B cell (primary cell): ENCODE measurements at regions not wholly inside any gene's neighbourhood (a gene's known extent, or its start where the extent isn't known, plus 50 kb on each side); places are given as distances from the start of the nearest gene placed in this dataset.

Experiments used
- ATAC-seq: fragments of 200-7000 bp; cut with Tn5 transposase; one replicate; pipeline ENCODE4 v1.10.0; 2021; ENCODE audit warnings: low read depth, mild to moderate bottlenecking, moderate number of reproducible peaks, moderate library complexity
- CTCF ChIA-PET: fragments of 350-600 bp; sonication (Branson Sonifier 250); formaldehyde crosslinking; loops from one replicate; lab custom pipeline; 2021; ENCODE audit warnings: antibody characterized with exemption, inconsistent platforms; lab: Charles Lee
- POLR2A ChIA-PET: fragments of 350-600 bp; sonication (Branson Sonifier 250); formaldehyde crosslinking; loops from one replicate; lab custom pipeline; 2021; ENCODE audit warnings: antibody characterized with exemption; lab: Charles Lee
- DNase-seq: peaks from one replicate; pipeline ENCODE4 v3.0.0; 2013
- H2AFZ ChIP-seq: 2 replicates; pipeline ENCODE4 v1.6.1; 2012; ENCODE audit warnings: mild to moderate bottlenecking, low read depth, low read length; ENCODE audit not compliant: insufficient read depth, poor library complexity, severe bottlenecking
- H3K27ac ChIP-seq, 2 donors: 1 replicate in 1 of 2; 2 replicates in 1 of 2; pipeline ENCODE4 v1.5.1; 2012 to 2013; ENCODE audit warnings: low read length in 2 of 2, mild to moderate bottlenecking in 2 of 2, moderate library complexity in 1 of 2
- H3K27me3 ChIP-seq, 4 experiments: fragments of 200-600 bp in 1 of 4; sonication (generic) in 1 of 4; replicated peaks in 1 of 4; 1 replicate in 2 of 4; 2 replicates in 2 of 4; pipeline versions ENCODE4 v1.6.1 to v1.7.0; 2013 to 2016; ENCODE audit warnings: low read length in 3 of 4, mild to moderate bottlenecking in 2 of 4, mixed read lengths in 1 of 4, moderate library complexity in 1 of 4; ENCODE audit not compliant: insufficient read depth in 4 of 4, control insufficient read depth in 3 of 4; ENCODE audit errors: control extremely low read depth in 1 of 4
- H3K36me3 ChIP-seq, 2 experiments: replicated peaks in 1 of 2; 1 replicate in 1 of 2; 2 replicates in 1 of 2; pipeline versions ENCODE4 v1.6.1 to v1.7.1; 2013; ENCODE audit warnings: low read length in 1 of 2; ENCODE audit not compliant: insufficient read depth in 2 of 2, control insufficient read depth in 1 of 2; ENCODE audit errors: control extremely low read depth in 1 of 2, extremely low read depth in 1 of 2
- H3K4me1 ChIP-seq, 2 donors: fragments of 200-600 bp in 1 of 2; sonication (generic) in 1 of 2; 1 replicate in 1 of 2; 2 replicates in 1 of 2; pipeline versions ENCODE4 v1.5.1 to v1.6.1; 2013 to 2017; ENCODE audit warnings: low read length in 2 of 2; ENCODE audit not compliant: control insufficient read depth in 2 of 2, insufficient read depth in 2 of 2
- H3K4me2 ChIP-seq: replicated peaks from 2 replicates; pipeline ENCODE3; 2012; ENCODE audit warnings: mild to moderate bottlenecking, low read depth, low read length; ENCODE audit not compliant: poor library complexity, severe bottlenecking
- H3K4me3 ChIP-seq, 5 experiments: fragments of 200-600 bp in 1 of 5; sonication (generic) in 1 of 5; 1 replicate in 3 of 5; 2 replicates in 2 of 5; pipeline versions ENCODE4 v1.5.1 to v1.7.0; 2011 to 2016; ENCODE audit warnings: low read length in 4 of 5, mild to moderate bottlenecking in 4 of 5, low read depth in 2 of 5, control low read depth in 1 of 5, moderate library complexity in 1 of 5; ENCODE audit not compliant: insufficient read depth in 1 of 5; ENCODE audit errors: control extremely low read depth in 1 of 5, extremely low read depth in 1 of 5
- H3K79me2 ChIP-seq: fragments of 200-600 bp; sonication (generic); one replicate; pipeline ENCODE4 v1.6.0; 2016; ENCODE audit warnings: low read length; ENCODE audit not compliant: control insufficient read depth, insufficient read depth
- H3K9ac ChIP-seq: fragments of 200-600 bp; sonication (generic); 2 replicates; pipeline ENCODE4 v1.6.1; 2017; ENCODE audit warnings: mild to moderate bottlenecking, low read length, moderate library complexity
- H3K9me3 ChIP-seq, 3 donors: one replicate each; pipeline versions ENCODE4 v1.6.1 to v1.7.1; 2013; ENCODE audit warnings: low read length in 2 of 3; ENCODE audit not compliant: control insufficient read depth in 2 of 3, insufficient read depth in 1 of 3; ENCODE audit errors: control extremely low read depth in 1 of 3
- H4K20me1 ChIP-seq: 2 replicates; pipeline ENCODE4 v1.6.0; 2012; ENCODE audit warnings: mild to moderate bottlenecking, low read length; ENCODE audit not compliant: insufficient read depth, control insufficient read depth, poor library complexity, severe bottlenecking
- H3K27ac Mint-ChIP-seq: one replicate; pipeline ENCODE4 v1.8.0; 2021; ENCODE audit warnings: mixed read lengths
- H3K27me3 Mint-ChIP-seq: one replicate; pipeline ENCODE4 v1.8.0; 2021; ENCODE audit warnings: mixed read lengths
- H3K4me1 Mint-ChIP-seq: one replicate; pipeline ENCODE4 v1.8.0; 2021; ENCODE audit warnings: mixed read lengths
- H3K4me3 Mint-ChIP-seq: one replicate; pipeline ENCODE4 v1.8.0; 2021; ENCODE audit warnings: mixed read lengths
- H3K9me3 Mint-ChIP-seq: one replicate; pipeline ENCODE4 v1.8.0; 2022; ENCODE audit warnings: mixed read lengths; ENCODE audit not compliant: insufficient read depth
- EZH2 ChIP-seq: IDR thresholded peaks from 2 replicates; pipeline ENCODE4 v1.6.1; 2012; ENCODE audit warnings: borderline replicate concordance, low read depth, mild to moderate bottlenecking, moderate library complexity, low read length; ENCODE audit not compliant: insufficient read depth, poor library complexity, severe bottlenecking
- WGBS: methylation state at CpG from one replicate; pipeline ENCODE4 v1.1.5; 2013; ENCODE audit warnings: missing lambda C conversion rate; ENCODE audit not compliant: insufficient coverage; 5-methylcytosine and 5-hydroxymethylcytosine counted together
- intact Hi-C: fragments of 100-400 bp; cut with micrococcal nuclease; formaldehyde crosslinking; loops from one replicate; pipeline ENCODE4 v1.10.0; 2022
- TF ChIP-seq, protein P1 (sequence below): fragments of 200-600 bp; IDR thresholded peaks from one replicate; pipeline ENCODE4 v1.8.0; 2022; ENCODE audit warnings: antibody characterized with exemption, mild to moderate bottlenecking

DNA sequence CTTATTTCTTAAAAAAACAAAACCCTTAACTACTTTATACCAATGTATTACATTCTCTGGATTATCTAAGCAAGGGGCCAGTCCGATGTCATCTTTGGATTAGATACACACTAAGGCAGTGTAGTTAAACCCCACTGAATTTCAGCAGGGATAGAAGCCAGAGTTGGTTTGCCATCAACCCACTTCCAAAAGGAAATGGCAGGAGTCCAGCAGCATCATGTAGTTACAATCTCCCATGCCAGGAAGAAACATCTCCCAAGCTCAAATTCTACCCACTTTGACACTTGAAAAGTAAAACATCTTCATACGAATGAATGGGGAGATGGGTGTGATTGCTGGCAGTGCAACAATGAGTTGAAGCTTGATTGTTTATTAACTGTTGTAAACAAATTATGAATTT is 203.5 kb upstream of the PLXNC1 start:
- Histone ChIP-seq H4K20me1 (no peaks in the 10 kb centered on the region), H3K36me3 (no peaks in the 10 kb centered on the region), H3K4me1 (no peaks in the 10 kb centered on the region), H3K9ac (no peak overlapping the region), H3K9me3 (peaks cover 0 to 1% (median 0%) of the 10 kb centered on the region in 3 donors), H3K27me3 (no peaks in the 10 kb centered on the region), H3K4me3 (no peak overlapping the region), H3K79me2 (no peaks in the 10 kb centered on the region), H2AFZ (no peak overlapping the region), H3K27ac (no peak overlapping the region), H3K4me2 (no peak overlapping the region)
- no peak for TF ChIP-seq EZH2
- TF ChIP-seq, protein P1, sequence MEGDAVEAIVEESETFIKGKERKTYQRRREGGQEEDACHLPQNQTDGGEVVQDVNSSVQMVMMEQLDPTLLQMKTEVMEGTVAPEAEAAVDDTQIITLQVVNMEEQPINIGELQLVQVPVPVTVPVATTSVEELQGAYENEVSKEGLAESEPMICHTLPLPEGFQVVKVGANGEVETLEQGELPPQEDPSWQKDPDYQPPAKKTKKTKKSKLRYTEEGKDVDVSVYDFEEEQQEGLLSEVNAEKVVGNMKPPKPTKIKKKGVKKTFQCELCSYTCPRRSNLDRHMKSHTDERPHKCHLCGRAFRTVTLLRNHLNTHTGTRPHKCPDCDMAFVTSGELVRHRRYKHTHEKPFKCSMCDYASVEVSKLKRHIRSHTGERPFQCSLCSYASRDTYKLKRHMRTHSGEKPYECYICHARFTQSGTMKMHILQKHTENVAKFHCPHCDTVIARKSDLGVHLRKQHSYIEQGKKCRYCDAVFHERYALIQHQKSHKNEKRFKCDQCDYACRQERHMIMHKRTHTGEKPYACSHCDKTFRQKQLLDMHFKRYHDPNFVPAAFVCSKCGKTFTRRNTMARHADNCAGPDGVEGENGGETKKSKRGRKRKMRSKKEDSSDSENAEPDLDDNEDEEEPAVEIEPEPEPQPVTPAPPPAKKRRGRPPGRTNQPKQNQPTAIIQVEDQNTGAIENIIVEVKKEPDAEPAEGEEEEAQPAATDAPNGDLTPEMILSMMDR = no peak
- Mint-ChIP-seq H3K4me1 (no peaks in the 10 kb centered on the region), H3K27ac (no peak overlapping the region), H3K4me3 (no peak overlapping the region), H3K9me3 (peaks cover 2% of the 10 kb centered on the region), H3K27me3 (peaks cover 27% of the 10 kb centered on the region)
- POLR2A ChIA-PET = no interaction called here
- ATAC-seq (no peak), DNase-seq (no peak)
- 86% methylated on average over 1 of the region's 2 CpGs for WGBS
- intact Hi-C loops = no loop called here
- CTCF ChIA-PET = no interaction called here

DNA sequence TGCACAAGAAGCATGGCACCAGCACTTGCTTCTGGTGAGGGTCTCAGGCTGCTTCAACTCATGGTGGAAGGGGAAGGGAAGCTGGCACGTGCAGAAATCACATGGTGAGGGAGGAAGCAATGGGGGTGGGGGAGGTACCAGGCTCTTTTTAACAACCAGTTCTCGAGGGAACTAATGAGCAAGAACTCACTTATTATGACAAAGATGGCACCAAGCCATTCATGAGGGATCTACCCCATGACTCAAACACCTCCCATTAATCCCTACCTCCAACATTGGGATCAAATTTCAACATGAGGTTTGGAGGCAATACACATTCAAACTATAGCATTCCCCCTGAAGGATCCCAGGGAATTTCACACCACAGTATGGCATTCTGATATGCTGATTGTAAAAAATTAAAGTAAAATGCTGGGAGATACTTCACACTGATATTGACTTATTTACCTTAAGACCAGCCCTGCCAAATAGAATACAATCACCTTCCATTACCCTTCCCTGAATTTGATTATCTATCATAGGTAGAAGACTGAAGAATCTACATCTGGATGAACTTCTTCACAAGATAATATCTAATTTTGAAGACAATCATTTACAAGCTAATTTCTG is 201.7 kb upstream of the PLXNC1 start:
- H3K27ac Mint-ChIP-seq = no peak overlapping the region
- H3K27me3 Mint-ChIP-seq = peaks cover 27% of the 10 kb centered on the region
- DNase-seq = no peak
- ChIA-PET POLR2A (no interaction called here), CTCF (no interaction called here)
- no peak for ATAC-seq
- Histone ChIP-seq H3K9ac (no peak overlapping the region), H3K79me2 (no peaks in the 10 kb centered on the region), H3K27me3 (no peaks in the 10 kb centered on the region), H3K4me2 (no peak overlapping the region), H2AFZ (no peak overlapping the region), H3K4me3 (no peak overlapping the region), H3K4me1 (no peaks in the 10 kb centered on the region), H4K20me1 (no peaks in the 10 kb centered on the region), H3K36me3 (no peaks in the 10 kb centered on the region), H3K9me3 (peaks cover 0 to 2% (median 0%) of the 10 kb centered on the region in 3 donors), H3K27ac (no peak overlapping the region)
- no peaks in the 10 kb centered on the region for H3K4me1 Mint-ChIP-seq
- TF ChIP-seq EZH2 = no peak
- TF ChIP-seq, protein P1 = no peak
- H3K4me3 Mint-ChIP-seq = no peak overlapping the region
- no CpG with 5 or more reads among the region's 2 CpGs for WGBS
- peaks cover 2% of the 10 kb centered on the region for H3K9me3 Mint-ChIP-seq
- intact Hi-C loops = no loop called here
